NCI-H345 (cell line): ENCODE measurements at regions not wholly inside any gene's neighbourhood (a gene's known extent, or its start where the extent isn't known, plus 50 kb on each side); places are given as distances from the start of the nearest gene placed in this dataset.
"Not testable (repeated sequence)": the region's sequence is repeated elsewhere in the genome, so short reads cannot be mapped to it uniquely, and the experiment has no call there.

Experiments
- DNase-seq: peaks from one replicate; lab custom pipeline; 2025; lab: John Stamatoyannopoulos, UW

GRCh38 chr1:218874801-218875400 lies 298.8 kb upstream of the LYPLAL1 start:
- no peak for DNase-seq

GRCh38 chr1:218878369-218878768 lies 295.3 kb upstream of the LYPLAL1 start:
- no peak for DNase-seq

GRCh38 chr1:218880484-218881060 lies 293.1 kb upstream of the LYPLAL1 start:
- DNase-seq = no peak

GRCh38 chr1:218882454-218882853 lies 291.2 kb upstream of the LYPLAL1 start:
- no peak for DNase-seq

- DNase-seq = no peak
Observed at GRCh38 chr1:218886101-218886871, 287.4 kb upstream of the LYPLAL1 start.

GRCh38 chr1:218887141-218887925 lies 286.3 kb upstream of the LYPLAL1 start:
- DNase-seq = no peak

- DNase-seq = no peak
Observed at GRCh38 chr1:218890451-218890850, 283.2 kb upstream of the LYPLAL1 start.

GRCh38 chr1:218891577-218891976 lies 282.1 kb upstream of the LYPLAL1 start:
- DNase-seq = no peak

- DNase-seq = no peak
Observed at GRCh38 chr1:218895064-218895587, 278.6 kb upstream of the LYPLAL1 start.

GRCh38 chr1:218896202-218896601 lies 277.5 kb upstream of the LYPLAL1 start:
- no peak for DNase-seq

GRCh38 chr1:218898921-218899320 lies 274.8 kb upstream of the LYPLAL1 start:
- no peak for DNase-seq

- no peak for DNase-seq
Observed at GRCh38 chr1:218900615-218901014, 273.1 kb upstream of the LYPLAL1 start.

- DNase-seq = no peak
Observed at GRCh38 chr1:218904416-218904815, 269.3 kb upstream of the LYPLAL1 start.

- no peak for DNase-seq
Observed at GRCh38 chr1:218916720-218917119, 257.0 kb upstream of the LYPLAL1 start.

- no peak for DNase-seq
Observed at GRCh38 chr1:218917656-218918055, 256.0 kb upstream of the LYPLAL1 start.

GRCh38 chr1:218925777-218926176 lies 247.9 kb upstream of the LYPLAL1 start:
- no peak for DNase-seq

GRCh38 chr1:218926631-218927030 lies 247.0 kb upstream of the LYPLAL1 start:
- DNase-seq = no peak

GRCh38 chr1:218930000-218930399 lies 243.7 kb upstream of the LYPLAL1 start:
- no peak for DNase-seq

GRCh38 chr1:218930472-218931241 lies 243.0 kb upstream of the LYPLAL1 start:
- no peak for DNase-seq

GRCh38 chr1:218931324-218931723 lies 242.4 kb upstream of the LYPLAL1 start:
- no peak for DNase-seq

GRCh38 chr1:218933513-218933912 lies 240.2 kb upstream of the LYPLAL1 start:
- DNase-seq = no peak

- not testable (repeated sequence) for DNase-seq
Observed at GRCh38 chr1:218935408-218935807, 238.3 kb upstream of the LYPLAL1 start.
